ENCODE measurements at regions not wholly inside any gene's neighbourhood (a gene's known extent, or its start where the extent isn't known, plus 50 kb on each side); places are given as distances from the start of the nearest gene placed in this dataset.
A peak's percentile ranks its signal among the peaks of the same experiment; 100 is the strongest.

DNA sequence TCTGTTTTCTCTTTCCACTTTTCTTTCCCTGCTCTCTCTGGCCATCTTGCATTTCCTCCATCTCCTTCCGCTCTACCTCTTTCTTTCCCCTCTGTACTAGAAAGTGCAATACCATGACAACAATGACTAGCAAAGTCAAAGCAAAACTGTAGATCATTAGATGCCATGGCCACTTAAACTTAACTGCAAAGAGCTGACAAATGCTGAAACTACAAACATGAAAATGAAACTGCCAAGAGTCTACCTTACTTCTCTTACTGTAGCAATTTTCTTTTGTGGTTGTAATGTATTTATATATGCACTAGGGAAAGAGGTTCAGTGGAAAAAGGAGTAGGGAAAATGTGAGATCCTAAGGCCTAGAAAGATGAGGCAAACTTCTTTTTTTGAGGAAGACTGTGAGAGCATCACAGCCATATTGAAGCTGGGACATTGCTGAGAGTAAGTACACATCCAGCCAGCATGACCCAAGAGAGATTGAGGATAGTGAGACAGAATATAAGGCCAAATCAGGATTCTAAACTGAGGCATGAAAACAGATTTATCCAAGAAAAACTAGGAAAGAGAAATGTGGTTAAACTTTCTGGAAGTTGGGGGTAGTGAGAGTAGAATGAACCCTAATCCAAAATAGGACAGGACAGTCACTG lies 276.6 kb upstream of the NAV3 start:
- in situ Hi-C loops (cut with MboI; ENCODE audit: low pct_unique_long_range_greater_than_20kb, low sequenced_read_pairs, unreplicated experiment): no loop called here
- peak; percentile 35 for DNase-seq (ENCODE audit: low spot score)
- TF ChIP-seq, protein P1, sequence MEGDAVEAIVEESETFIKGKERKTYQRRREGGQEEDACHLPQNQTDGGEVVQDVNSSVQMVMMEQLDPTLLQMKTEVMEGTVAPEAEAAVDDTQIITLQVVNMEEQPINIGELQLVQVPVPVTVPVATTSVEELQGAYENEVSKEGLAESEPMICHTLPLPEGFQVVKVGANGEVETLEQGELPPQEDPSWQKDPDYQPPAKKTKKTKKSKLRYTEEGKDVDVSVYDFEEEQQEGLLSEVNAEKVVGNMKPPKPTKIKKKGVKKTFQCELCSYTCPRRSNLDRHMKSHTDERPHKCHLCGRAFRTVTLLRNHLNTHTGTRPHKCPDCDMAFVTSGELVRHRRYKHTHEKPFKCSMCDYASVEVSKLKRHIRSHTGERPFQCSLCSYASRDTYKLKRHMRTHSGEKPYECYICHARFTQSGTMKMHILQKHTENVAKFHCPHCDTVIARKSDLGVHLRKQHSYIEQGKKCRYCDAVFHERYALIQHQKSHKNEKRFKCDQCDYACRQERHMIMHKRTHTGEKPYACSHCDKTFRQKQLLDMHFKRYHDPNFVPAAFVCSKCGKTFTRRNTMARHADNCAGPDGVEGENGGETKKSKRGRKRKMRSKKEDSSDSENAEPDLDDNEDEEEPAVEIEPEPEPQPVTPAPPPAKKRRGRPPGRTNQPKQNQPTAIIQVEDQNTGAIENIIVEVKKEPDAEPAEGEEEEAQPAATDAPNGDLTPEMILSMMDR (IDR thresholded peaks at IDR 0.05; ENCODE audit: extremely low read depth, insufficient read depth, missing control alignments): no peak

DNA sequence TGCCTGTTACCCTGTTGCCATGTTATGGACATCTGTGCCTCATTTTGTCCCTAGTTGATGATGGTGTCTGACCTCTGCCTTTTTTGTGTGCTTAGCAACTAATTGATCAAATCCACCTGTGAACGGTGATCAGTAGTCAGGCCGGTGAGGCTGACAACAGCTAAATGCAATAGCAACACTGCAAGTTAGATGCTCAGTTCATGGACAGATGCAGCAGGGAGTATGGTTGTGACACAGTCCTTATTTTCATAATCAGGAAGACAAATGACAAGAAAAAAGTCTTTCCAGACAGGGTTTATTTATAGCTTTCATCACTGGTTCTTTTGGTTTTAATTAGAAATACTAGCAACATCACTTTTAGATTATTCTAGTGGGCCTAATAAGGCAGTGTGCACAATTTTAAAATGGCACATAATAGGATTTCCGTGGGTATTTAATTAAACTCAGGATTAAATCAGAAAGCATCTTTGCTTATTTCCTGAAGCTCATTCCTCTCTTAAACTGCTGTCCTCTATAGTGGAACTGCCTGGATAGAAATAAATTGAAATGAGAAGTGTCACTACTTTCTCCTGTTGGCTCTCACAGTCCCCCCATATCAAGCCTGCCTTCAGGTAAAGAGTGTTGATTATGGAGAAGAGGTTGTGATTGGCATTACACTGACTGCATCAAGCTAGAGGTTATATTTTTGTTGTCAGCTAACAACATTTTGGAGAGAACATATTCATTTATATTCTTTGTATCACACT lies 281.1 kb upstream of the NAV3 start:
- in situ Hi-C loops (cut with MboI; ENCODE audit: low pct_unique_long_range_greater_than_20kb, low sequenced_read_pairs, unreplicated experiment): no loop called here
- TF ChIP-seq, protein P1 (IDR thresholded peaks at IDR 0.05; ENCODE audit: extremely low read depth, insufficient read depth, missing control alignments): no peak
- no peak for DNase-seq (ENCODE audit: low spot score)

DNA sequence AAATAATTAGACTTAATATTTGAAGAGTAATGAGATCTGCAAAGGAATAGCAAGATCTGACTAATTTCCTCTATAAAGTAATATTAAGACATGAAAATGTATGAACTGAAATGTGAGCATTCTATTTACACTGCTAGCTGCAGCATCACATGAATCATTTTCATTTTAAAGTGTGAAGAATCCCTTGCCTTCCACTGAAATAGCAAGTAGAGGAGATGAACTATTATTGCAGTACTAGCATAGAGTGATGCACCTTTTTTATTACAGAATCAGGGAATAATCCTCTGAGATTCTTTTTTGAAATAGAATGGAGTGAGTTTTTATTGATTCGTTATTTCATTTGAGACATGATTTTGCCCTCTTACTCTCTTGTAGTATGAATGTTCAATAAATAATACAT lies 281.9 kb upstream of the NAV3 start:
- no peak for DNase-seq (ENCODE audit: low spot score)
- TF ChIP-seq, protein P1 (IDR thresholded peaks at IDR 0.05; ENCODE audit: extremely low read depth, insufficient read depth, missing control alignments): no peak
- in situ Hi-C loops (cut with MboI; ENCODE audit: low pct_unique_long_range_greater_than_20kb, low sequenced_read_pairs, unreplicated experiment): no loop called here

DNA sequence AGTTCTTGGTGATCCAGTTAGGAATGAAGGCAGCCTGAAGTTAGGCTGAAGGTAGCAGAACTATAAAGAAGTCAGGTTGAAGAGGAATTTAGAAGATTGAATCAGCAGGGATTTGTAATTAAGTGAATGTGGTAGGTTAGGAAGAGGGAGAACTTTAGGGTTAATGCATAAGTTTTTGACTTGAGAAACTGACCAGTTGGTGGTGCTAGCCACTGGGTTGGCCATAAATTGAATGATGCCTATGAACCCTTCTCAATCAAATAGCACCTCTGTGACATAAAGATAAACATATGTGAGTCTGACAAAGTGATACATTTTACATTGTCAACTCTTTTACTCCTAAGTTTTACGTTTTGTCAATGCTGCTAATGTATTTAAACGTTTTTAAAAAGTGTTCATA lies 290.6 kb upstream of the NAV3 start:
- in situ Hi-C loops (cut with MboI; ENCODE audit: low pct_unique_long_range_greater_than_20kb, low sequenced_read_pairs, unreplicated experiment): no loop called here
- DNase-seq (ENCODE audit: low spot score): no peak
- TF ChIP-seq, protein P1 (IDR thresholded peaks at IDR 0.05; ENCODE audit: extremely low read depth, insufficient read depth, missing control alignments): peak; percentile 17

DNA sequence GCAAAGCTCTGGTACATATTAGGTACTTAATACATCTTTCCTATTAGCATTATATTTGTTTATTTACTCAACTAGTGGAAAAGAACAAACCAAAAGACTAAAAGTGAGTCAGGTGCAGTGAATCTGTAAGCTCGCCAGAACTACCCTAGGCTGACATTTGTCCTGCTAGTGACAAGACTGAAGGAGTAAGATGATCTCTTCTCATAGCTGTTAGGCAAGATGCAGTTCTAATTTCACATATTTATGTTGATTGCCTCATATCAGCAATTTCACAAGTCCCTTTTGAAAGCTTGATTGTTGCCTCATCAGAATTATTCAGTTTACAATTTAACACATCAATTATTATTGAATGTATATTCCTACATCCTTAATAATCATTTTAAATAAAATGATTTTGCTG lies 293.0 kb upstream of the NAV3 start:
- DNase-seq (ENCODE audit: low spot score): no peak
- TF ChIP-seq, protein P1 (IDR thresholded peaks at IDR 0.05; ENCODE audit: extremely low read depth, insufficient read depth, missing control alignments): no peak
- in situ Hi-C loops (cut with MboI; ENCODE audit: low pct_unique_long_range_greater_than_20kb, low sequenced_read_pairs, unreplicated experiment): no loop called here

DNA sequence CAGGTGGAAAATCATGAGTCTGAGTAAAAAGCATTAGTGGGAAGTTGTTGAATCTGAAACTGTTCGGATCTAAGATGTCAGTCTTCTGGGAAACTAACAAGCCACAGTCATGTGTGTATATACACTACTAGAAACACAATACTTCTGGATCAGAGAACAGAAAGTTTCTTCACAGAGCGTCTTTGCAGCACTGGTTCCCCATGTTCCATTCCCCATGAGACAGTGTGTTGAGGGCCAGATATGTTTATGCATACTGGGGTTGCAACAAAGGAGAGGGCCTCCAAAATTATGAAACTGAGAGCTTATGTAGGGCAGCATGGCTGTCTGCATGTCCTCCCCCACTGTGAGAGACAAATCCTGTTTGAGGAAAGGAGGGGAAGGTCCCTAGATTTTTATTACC lies 295.0 kb upstream of the NAV3 start:
- TF ChIP-seq, protein P1 (IDR thresholded peaks at IDR 0.05; ENCODE audit: extremely low read depth, insufficient read depth, missing control alignments): no peak
- DNase-seq (ENCODE audit: low spot score): no peak
- in situ Hi-C loops (cut with MboI; ENCODE audit: low pct_unique_long_range_greater_than_20kb, low sequenced_read_pairs, unreplicated experiment): no loop called here
